HCT116 (cell line): ENCODE measurements at regions not wholly inside any gene's neighbourhood (a gene's known extent, or its start where the extent isn't known, plus 50 kb on each side); places are given as distances from the start of the nearest gene placed in this dataset.

ENCODE experiments used
- ATAC-seq: fragments of 200-7000 bp; cut with Tn5 transposase; 2 replicates; pipeline ENCODE4 v1.9.1; 2020; ENCODE audit warnings: mild to moderate bottlenecking, moderate library complexity
- BruUV-seq: library from RNA; stranded (reverse); fragments of 400-500 nt; replicated peaks from 2 replicates; lab custom pipeline; 2021; lab: Mats Ljungman, UMichigan
- CTCF ChIA-PET: fragments of 300-600 bp; sonication (Branson Sonifier 250); formaldehyde crosslinking; loops from one replicate; lab custom pipeline; 2021; ENCODE audit warnings: antibody characterized with exemption; lab: Charles Lee
- POLR2A ChIA-PET: fragments of 300-600, 350-600 bp; sonication (Branson Sonifier 250); formaldehyde crosslinking; loops from one replicate; lab custom pipeline; 2021; ENCODE audit warnings: antibody characterized with exemption; lab: Charles Lee
- RAD21 ChIA-PET, 2 experiments: fragments of 300-600 bp; sonication (Branson Sonifier 250); formaldehyde crosslinking; loops; one replicate each; lab custom pipeline; 2023; ENCODE audit warnings: low total read pairs in 2 of 2; ENCODE audit not compliant: uncharacterized antibody in 2 of 2, unreplicated experiment in 2 of 2, low non-redundant PET in 1 of 2; lab: Charles Lee
- DNase-seq: peaks from one replicate; pipeline ENCODE4 v3.0.0-alpha.2; 2010; ENCODE audit warnings: low read depth, low spot score
- H2AFZ ChIP-seq: fragments of 200-600 bp; shearing (Covaris generic), sonication (generic); 2 replicates; pipeline ENCODE4 v1.6.1; 2017; ENCODE audit warnings: low read depth, mixed run types, mixed read lengths, antibody characterized with exemption, low read length; ENCODE audit not compliant: poor library complexity, severe bottlenecking
- H3K27ac ChIP-seq: 2 replicates; pipeline ENCODE4 v1.5.1; 2012; ENCODE audit warnings: low read depth, low read length
- H3K27me3 ChIP-seq: fragments of 200-600 bp; sonication (generic); 2 replicates; pipeline ENCODE4 v1.6.1; 2016; ENCODE audit warnings: mixed run types, low read length, mixed read lengths; ENCODE audit not compliant: insufficient read depth
- H3K36me3 ChIP-seq, 2 experiments: fragments of 200-500 bp in 1 of 2; fragments of 200-600 bp in 1 of 2; sonication (Bioruptor generic) in 1 of 2; sonication (generic) in 1 of 2; 2 replicates each; pipeline versions ENCODE4 v1.5.1 to v1.6.1; 2014 to 2016; ENCODE audit warnings: low read length in 2 of 2, inconsistent platforms in 1 of 2, mixed read lengths in 1 of 2, mixed run types in 1 of 2; ENCODE audit not compliant: insufficient read depth in 2 of 2, control insufficient read depth in 1 of 2
- H3K4me1 ChIP-seq, 2 experiments: fragments of 200-600 bp in 1 of 2; sonication (generic) in 1 of 2; 2 replicates each; pipeline versions ENCODE4 v1.5.1 to v1.6.1; 2012 to 2017; ENCODE audit warnings: low read length in 2 of 2, inconsistent platforms in 1 of 2, mild to moderate bottlenecking in 1 of 2, mixed read lengths in 1 of 2, mixed run types in 1 of 2, moderate library complexity in 1 of 2; ENCODE audit not compliant: insufficient read depth in 2 of 2, control insufficient read depth in 1 of 2
- H3K4me2 ChIP-seq: fragments of 200-600 bp; sonication (generic); 2 replicates; pipeline ENCODE4 v1.6.1; 2017; ENCODE audit warnings: mixed run types, low read length, mixed read lengths
- H3K4me3 ChIP-seq, 2 experiments: fragments of 200-600 bp in 1 of 2; sonication (generic) in 1 of 2; replicated peaks in 1 of 2; 2 replicates each; pipeline ENCODE4 v1.5.1; 2011 to 2016; ENCODE audit warnings: low read length in 2 of 2, control low read depth in 1 of 2, low read depth in 1 of 2, mild to moderate bottlenecking in 1 of 2, mixed read lengths in 1 of 2, mixed run types in 1 of 2
- H3K79me2 ChIP-seq: fragments of 200-600 bp; sonication (generic); 2 replicates; pipeline ENCODE4 v1.6.1; 2017; ENCODE audit warnings: mild to moderate bottlenecking, mixed run types, low read length, moderate library complexity, mixed read lengths; ENCODE audit not compliant: insufficient read depth
- H3K9ac ChIP-seq: fragments of 200-600 bp; sonication (generic); 2 replicates; pipeline ENCODE4 v1.6.1; 2016; ENCODE audit warnings: low read length, mixed read lengths
- H3K9me2 ChIP-seq: fragments of 200-600 bp; sonication (generic), shearing (Covaris generic); 2 replicates; pipeline ENCODE4 v1.6.1; 2017; ENCODE audit warnings: mixed run types, mild to moderate bottlenecking, moderate library complexity; ENCODE audit not compliant: insufficient read depth
- H3K9me3 ChIP-seq, 2 experiments: fragments of 200-500 bp in 1 of 2; fragments of 200-600 bp in 1 of 2; sonication (Bioruptor generic) in 1 of 2; sonication (generic) in 1 of 2; 2 replicates each; pipeline ENCODE4 v1.6.1; 2014 to 2017; ENCODE audit warnings: low read length in 2 of 2, mixed read lengths in 2 of 2, inconsistent platforms in 1 of 2, low read depth in 1 of 2, mild to moderate bottlenecking in 1 of 2, mixed run types in 1 of 2, moderate library complexity in 1 of 2; ENCODE audit not compliant: control insufficient read depth in 1 of 2, insufficient read depth in 1 of 2
- H4K20me1 ChIP-seq: fragments of 200-600 bp; sonication (generic), shearing (Covaris generic); 2 replicates; pipeline ENCODE4 v1.6.1; 2017; ENCODE audit warnings: mixed run types, mild to moderate bottlenecking, moderate library complexity; ENCODE audit not compliant: insufficient read depth
- ATF3 ChIP-seq: IDR thresholded peaks from 2 replicates; pipeline ENCODE4 v1.6.1; 2012
- CEBPB ChIP-seq: IDR thresholded peaks from 2 replicates; pipeline ENCODE4 v1.6.1; 2012; ENCODE audit warnings: low read depth
- ELF1 ChIP-seq: IDR thresholded peaks from 2 replicates; pipeline ENCODE4 v1.6.1; 2012; ENCODE audit warnings: low read depth, borderline replicate concordance
- EZH2 ChIP-seq: fragments of 200-600 bp; sonication (generic); IDR thresholded peaks from 2 replicates; pipeline ENCODE4 v1.6.1; 2017; ENCODE audit warnings: antibody characterized with exemption, mixed run types
- JUND ChIP-seq: IDR thresholded peaks from 2 replicates; pipeline ENCODE4 v1.6.1; 2012
- POLR2A ChIP-seq: IDR thresholded peaks from 2 replicates; pipeline ENCODE4 v1.7.0; 2011; ENCODE audit warnings: borderline replicate concordance; ENCODE audit not compliant: insufficient read depth, insufficient read length; ENCODE audit errors: extremely low read depth
- RAD21 ChIP-seq: IDR thresholded peaks from 2 replicates; pipeline ENCODE4 v1.6.1; 2012; ENCODE audit warnings: low read depth, mild to moderate bottlenecking
- SP1 ChIP-seq: IDR thresholded peaks from 2 replicates; pipeline ENCODE4 v1.6.1; 2012; ENCODE audit warnings: low read depth
- TCF7L2 ChIP-seq: IDR thresholded peaks from 2 replicates; pipeline ENCODE4 v1.7.0; 2011; ENCODE audit warnings: borderline replicate concordance, inconsistent platforms; ENCODE audit not compliant: insufficient read depth, insufficient read length; ENCODE audit errors: extremely low read depth
- ZNF274 ChIP-seq: fragments of 200-500 bp; sonication (Bioruptor generic); IDR thresholded peaks from 2 replicates; pipeline ENCODE4 v1.6.1; 2014; ENCODE audit warnings: mild to moderate bottlenecking, low read depth, low read length, inconsistent platforms
- intact Hi-C: fragments of 100-400 bp; cut with micrococcal nuclease; formaldehyde crosslinking; loops from 2 replicates; pipeline ENCODE4 v1.10.0; 2022
- TF ChIP-seq, protein P1 (sequence below): IDR thresholded peaks from 2 replicates; pipeline ENCODE4 v1.6.1; 2012; ENCODE audit warnings: low read depth
- TF ChIP-seq, protein P2 (sequence below), 3 experiments: fragments of 200-600 bp in 1 of 3; sonication (generic) in 1 of 3; IDR thresholded peaks in 2 of 3; conservative IDR thresholded peaks in 1 of 3; 2 replicates each; pipeline ENCODE4 v1.5.1; 2012 to 2017; ENCODE audit warnings: low read depth in 2 of 3, low read length in 2 of 3, antibody characterized with exemption in 1 of 3, borderline replicate concordance in 1 of 3, control low read depth in 1 of 3, mild to moderate bottlenecking in 1 of 3, mixed read lengths in 1 of 3, mixed run types in 1 of 3, moderate library complexity in 1 of 3; ENCODE audit not compliant: insufficient read depth in 1 of 3

DNA sequence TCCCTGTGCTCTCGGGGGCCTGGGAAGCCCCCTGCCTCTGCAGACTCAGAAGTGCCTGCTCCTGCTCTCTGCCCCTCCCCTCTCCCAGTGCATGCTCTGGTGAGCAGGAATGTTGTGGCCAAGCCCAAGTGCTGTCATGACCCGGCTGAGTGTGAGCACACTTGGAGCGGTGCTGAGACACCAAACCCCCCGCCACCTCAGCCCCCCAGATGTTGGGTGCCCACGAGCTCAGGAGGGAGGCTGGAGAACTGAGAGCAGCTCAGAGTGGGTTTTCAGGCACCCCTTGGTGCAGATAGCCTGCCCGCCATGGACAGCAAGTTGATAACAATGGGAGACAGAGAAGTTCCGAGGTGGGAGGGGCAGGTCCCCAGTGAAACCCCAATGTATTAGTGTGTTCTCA, 477.4 kb downstream of the ACTRT1 start:
- RAD21 ChIA-PET, result no interaction called here
- Histone ChIP-seq H3K9me3 (no peaks in the 10 kb centered on the region), H3K4me3 (no peak overlapping the region), H4K20me1 (no peaks in the 10 kb centered on the region), H2AFZ (no peak overlapping the region), H3K79me2 (no peaks in the 10 kb centered on the region), H3K27me3 (no peaks in the 10 kb centered on the region), H3K4me1 (no peaks in the 10 kb centered on the region), H3K27ac (no peak overlapping the region), H3K36me3 (no peaks in the 10 kb centered on the region), H3K9ac (no peak overlapping the region), H3K9me2 (no peaks in the 10 kb centered on the region), H3K4me2 (no peak overlapping the region)
- BruUV-seq, result no TSS peak
- intact Hi-C loops, result no loop called here
- TF ChIP-seq CEBPB (no peak), ZNF274 (no peak), TCF7L2 (no peak), JUND (no peak), RAD21 (no peak), EZH2 (no peak), POLR2A (no peak), ATF3 (no peak), SP1 (no peak), ELF1 (no peak)
- TF ChIP-seq, protein P1, sequence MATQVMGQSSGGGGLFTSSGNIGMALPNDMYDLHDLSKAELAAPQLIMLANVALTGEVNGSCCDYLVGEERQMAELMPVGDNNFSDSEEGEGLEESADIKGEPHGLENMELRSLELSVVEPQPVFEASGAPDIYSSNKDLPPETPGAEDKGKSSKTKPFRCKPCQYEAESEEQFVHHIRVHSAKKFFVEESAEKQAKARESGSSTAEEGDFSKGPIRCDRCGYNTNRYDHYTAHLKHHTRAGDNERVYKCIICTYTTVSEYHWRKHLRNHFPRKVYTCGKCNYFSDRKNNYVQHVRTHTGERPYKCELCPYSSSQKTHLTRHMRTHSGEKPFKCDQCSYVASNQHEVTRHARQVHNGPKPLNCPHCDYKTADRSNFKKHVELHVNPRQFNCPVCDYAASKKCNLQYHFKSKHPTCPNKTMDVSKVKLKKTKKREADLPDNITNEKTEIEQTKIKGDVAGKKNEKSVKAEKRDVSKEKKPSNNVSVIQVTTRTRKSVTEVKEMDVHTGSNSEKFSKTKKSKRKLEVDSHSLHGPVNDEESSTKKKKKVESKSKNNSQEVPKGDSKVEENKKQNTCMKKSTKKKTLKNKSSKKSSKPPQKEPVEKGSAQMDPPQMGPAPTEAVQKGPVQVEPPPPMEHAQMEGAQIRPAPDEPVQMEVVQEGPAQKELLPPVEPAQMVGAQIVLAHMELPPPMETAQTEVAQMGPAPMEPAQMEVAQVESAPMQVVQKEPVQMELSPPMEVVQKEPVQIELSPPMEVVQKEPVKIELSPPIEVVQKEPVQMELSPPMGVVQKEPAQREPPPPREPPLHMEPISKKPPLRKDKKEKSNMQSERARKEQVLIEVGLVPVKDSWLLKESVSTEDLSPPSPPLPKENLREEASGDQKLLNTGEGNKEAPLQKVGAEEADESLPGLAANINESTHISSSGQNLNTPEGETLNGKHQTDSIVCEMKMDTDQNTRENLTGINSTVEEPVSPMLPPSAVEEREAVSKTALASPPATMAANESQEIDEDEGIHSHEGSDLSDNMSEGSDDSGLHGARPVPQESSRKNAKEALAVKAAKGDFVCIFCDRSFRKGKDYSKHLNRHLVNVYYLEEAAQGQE, result no peak
- TF ChIP-seq, protein P2, sequence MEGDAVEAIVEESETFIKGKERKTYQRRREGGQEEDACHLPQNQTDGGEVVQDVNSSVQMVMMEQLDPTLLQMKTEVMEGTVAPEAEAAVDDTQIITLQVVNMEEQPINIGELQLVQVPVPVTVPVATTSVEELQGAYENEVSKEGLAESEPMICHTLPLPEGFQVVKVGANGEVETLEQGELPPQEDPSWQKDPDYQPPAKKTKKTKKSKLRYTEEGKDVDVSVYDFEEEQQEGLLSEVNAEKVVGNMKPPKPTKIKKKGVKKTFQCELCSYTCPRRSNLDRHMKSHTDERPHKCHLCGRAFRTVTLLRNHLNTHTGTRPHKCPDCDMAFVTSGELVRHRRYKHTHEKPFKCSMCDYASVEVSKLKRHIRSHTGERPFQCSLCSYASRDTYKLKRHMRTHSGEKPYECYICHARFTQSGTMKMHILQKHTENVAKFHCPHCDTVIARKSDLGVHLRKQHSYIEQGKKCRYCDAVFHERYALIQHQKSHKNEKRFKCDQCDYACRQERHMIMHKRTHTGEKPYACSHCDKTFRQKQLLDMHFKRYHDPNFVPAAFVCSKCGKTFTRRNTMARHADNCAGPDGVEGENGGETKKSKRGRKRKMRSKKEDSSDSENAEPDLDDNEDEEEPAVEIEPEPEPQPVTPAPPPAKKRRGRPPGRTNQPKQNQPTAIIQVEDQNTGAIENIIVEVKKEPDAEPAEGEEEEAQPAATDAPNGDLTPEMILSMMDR (IDR thresholded peaks at IDR 0.05 in 2 of 3, conservative IDR thresholded peaks at IDR 0.05 in 1 of 3; ENCODE audit: borderline replicate concordance in 1 of 3, insufficient read depth in 1 of 3, low read depth in 2 of 3, low read length in 2 of 3), result no peak
- DNase-seq, result no peak
- CTCF ChIA-PET, result no interaction called here
- no peak for ATAC-seq
- POLR2A ChIA-PET, result no interaction called here
